SIG-M5 (cell line): ENCODE measurements at regions not wholly inside any gene's neighbourhood (a gene's known extent, or its start where the extent isn't known, plus 50 kb on each side); places are given as distances from the start of the nearest gene placed in this dataset.
"Not testable (repeated sequence)": the region's sequence is repeated elsewhere in the genome, so short reads cannot be mapped to it uniquely, and the experiment has no call there.

Experiments
- DNase-seq: peaks from one replicate; lab custom pipeline; 2025; lab: John Stamatoyannopoulos, UW

- no peak for DNase-seq
Observed at GRCh38 chr18:55735199-55735855, 147.3 kb upstream of the TCF4 start.

- DNase-seq, result no peak
Observed at GRCh38 chr18:55732227-55733106, 144.5 kb upstream of the TCF4 start.

- DNase-seq, result no peak
Observed at GRCh38 chr18:55731594-55732042, 143.6 kb upstream of the TCF4 start.

- not testable (repeated sequence) for DNase-seq
Observed at GRCh38 chr18:55721006-55721405, 133.0 kb upstream of the TCF4 start.

GRCh38 chr18:55713707-55714106 is 125.7 kb upstream of the TCF4 start:
- no peak for DNase-seq

- DNase-seq, result no peak
Observed at GRCh38 chr18:55706898-55707297, 118.9 kb upstream of the TCF4 start.

- DNase-seq, result no peak
Observed at GRCh38 chr18:55699233-55699765, 111.3 kb upstream of the TCF4 start.

GRCh38 chr18:55696811-55697210 is 108.8 kb upstream of the TCF4 start:
- DNase-seq, result no peak

GRCh38 chr18:55695091-55695490 is 107.1 kb upstream of the TCF4 start:
- DNase-seq, result no peak

GRCh38 chr18:55694291-55694690 is 106.3 kb upstream of the TCF4 start:
- no peak for DNase-seq

GRCh38 chr18:55688030-55688429 is 100.0 kb upstream of the TCF4 start:
- no peak for DNase-seq

- no peak for DNase-seq
Observed at GRCh38 chr18:55687106-55687505, 99.1 kb upstream of the TCF4 start.

GRCh38 chr18:55685638-55686037 is 97.6 kb upstream of the TCF4 start:
- DNase-seq, result no peak

- no peak for DNase-seq
Observed at GRCh38 chr18:55672574-55673361, 84.8 kb upstream of the TCF4 start.

GRCh38 chr18:55665506-55665905 is 77.5 kb upstream of the TCF4 start:
- DNase-seq, result no peak

- not testable (repeated sequence) for DNase-seq
Observed at GRCh38 chr18:55664758-55665400, 76.9 kb upstream of the TCF4 start.

- DNase-seq, result no peak
Observed at GRCh38 chr18:55663891-55664290, 75.9 kb upstream of the TCF4 start.

- no peak for DNase-seq
Observed at GRCh38 chr18:55658598-55658997, 70.6 kb upstream of the TCF4 start.

GRCh38 chr18:55657572-55658331 is 69.8 kb upstream of the TCF4 start:
- DNase-seq, result no peak

GRCh38 chr18:55654986-55655385 is 67.0 kb upstream of the TCF4 start:
- DNase-seq, result no peak

- DNase-seq, result no peak
Observed at GRCh38 chr18:55651236-55651635, 63.2 kb upstream of the TCF4 start.
